Muscle layer of duodenum (tissue), 2 donors: ENCODE measurements at regions not wholly inside any gene's neighbourhood (a gene's known extent, or its start where the extent isn't known, plus 50 kb on each side); places are given as distances from the start of the nearest gene placed in this dataset.

Experiments
- H3K27ac ChIP-seq: one replicate; pipeline ENCODE4 v1.7.0; 2013; ENCODE audit warnings: mild to moderate bottlenecking, low read length
- H3K27me3 ChIP-seq: one replicate; pipeline ENCODE4 v1.7.0; 2013; ENCODE audit warnings: low read depth, mild to moderate bottlenecking, control low read depth, low read length
- H3K36me3 ChIP-seq, 2 donors: one replicate each; pipeline ENCODE4 v1.7.0; 2013; ENCODE audit warnings: low read length in 2 of 2, control low read depth in 1 of 2, mild to moderate bottlenecking in 1 of 2; ENCODE audit not compliant: insufficient read depth in 2 of 2, control insufficient read depth in 1 of 2
- H3K4me1 ChIP-seq, 2 donors: one replicate each; pipeline ENCODE4 v1.7.0; 2013; ENCODE audit warnings: low read length in 2 of 2, mild to moderate bottlenecking in 2 of 2, control low read depth in 1 of 2, moderate library complexity in 1 of 2; ENCODE audit not compliant: insufficient read depth in 2 of 2, control insufficient read depth in 1 of 2
- H3K4me3 ChIP-seq, 2 donors: one replicate each; pipeline ENCODE4 v1.7.0; 2013; ENCODE audit warnings: low read length in 2 of 2, low read depth in 1 of 2, mild to moderate bottlenecking in 1 of 2
- H3K9me3 ChIP-seq, 2 donors: one replicate each; pipeline ENCODE4 v1.7.0; 2013; ENCODE audit warnings: low read length in 2 of 2, control low read depth in 1 of 2, mild to moderate bottlenecking in 1 of 2; ENCODE audit not compliant: control insufficient read depth in 1 of 2
- donor health status: healthy.

- no peaks in the 10 kb centered on the region for H3K4me1 ChIP-seq
- no peak overlapping the region for H3K27ac ChIP-seq
- H3K27me3 ChIP-seq: no peaks in the 10 kb centered on the region
- H3K9me3 ChIP-seq: peaks cover 0 to 10% of the 10 kb centered on the region in 2 donors
- H3K4me3 ChIP-seq: no peak overlapping the region
- H3K36me3 ChIP-seq: no peaks in the 10 kb centered on the region
Measured at GRCh38 chr5:3237276-3237868, 358.3 kb upstream of the IRX1 start.

- Histone ChIP-seq H3K27me3 (no peaks in the 10 kb centered on the region), H3K9me3 (peaks cover 0 to 10% of the 10 kb centered on the region in 2 donors), H3K27ac (no peak overlapping the region), H3K4me1 (no peaks in the 10 kb centered on the region), H3K36me3 (no peaks in the 10 kb centered on the region), H3K4me3 (no peak overlapping the region)
Measured at GRCh38 chr5:3234566-3234965, 361.1 kb upstream of the IRX1 start.

GRCh38 chr5:3230941-3231340 is 364.7 kb upstream of the IRX1 start:
- Histone ChIP-seq H3K36me3 (no peaks in the 10 kb centered on the region), H3K9me3 (peaks cover 0 to 4% of the 10 kb centered on the region in 2 donors), H3K4me1 (no peaks in the 10 kb centered on the region), H3K4me3 (no peak overlapping the region), H3K27me3 (no peaks in the 10 kb centered on the region), H3K27ac (no peak overlapping the region)

GRCh38 chr5:3230254-3230653 is 365.4 kb upstream of the IRX1 start:
- Histone ChIP-seq H3K9me3 (no peaks in the 10 kb centered on the region), H3K4me1 (no peaks in the 10 kb centered on the region), H3K27me3 (no peaks in the 10 kb centered on the region), H3K4me3 (no peak overlapping the region), H3K36me3 (no peaks in the 10 kb centered on the region), H3K27ac (no peak overlapping the region)

GRCh38 chr5:3226196-3226920 is 369.3 kb upstream of the IRX1 start:
- H3K27me3 ChIP-seq: no peaks in the 10 kb centered on the region
- no peaks in the 10 kb centered on the region for H3K4me1 ChIP-seq
- H3K9me3 ChIP-seq: no peaks in the 10 kb centered on the region
- no peak overlapping the region for H3K27ac ChIP-seq
- H3K36me3 ChIP-seq: no peaks in the 10 kb centered on the region
- no peak overlapping the region for H3K4me3 ChIP-seq

- no peaks in the 10 kb centered on the region for H3K4me1 ChIP-seq
- H3K27ac ChIP-seq: no peak overlapping the region
- H3K4me3 ChIP-seq: no peak overlapping the region
- H3K9me3 ChIP-seq: peaks cover 0 to 2% of the 10 kb centered on the region in 2 donors
- H3K36me3 ChIP-seq: no peaks in the 10 kb centered on the region
- H3K27me3 ChIP-seq: no peaks in the 10 kb centered on the region
Measured at GRCh38 chr5:3225201-3225960, 370.3 kb upstream of the IRX1 start.

GRCh38 chr5:3222924-3223323 is 372.7 kb upstream of the IRX1 start:
- H3K27ac ChIP-seq: no peak overlapping the region
- H3K4me3 ChIP-seq: no peak overlapping the region
- H3K9me3 ChIP-seq: peaks cover 0 to 5% of the 10 kb centered on the region in 2 donors
- H3K27me3 ChIP-seq: no peaks in the 10 kb centered on the region
- H3K36me3 ChIP-seq: no peaks in the 10 kb centered on the region
- no peaks in the 10 kb centered on the region for H3K4me1 ChIP-seq

- no peak overlapping the region for H3K4me3 ChIP-seq
- no peaks in the 10 kb centered on the region for H3K36me3 ChIP-seq
- H3K4me1 ChIP-seq: no peaks in the 10 kb centered on the region
- no peaks in the 10 kb centered on the region for H3K27me3 ChIP-seq
- no peak overlapping the region for H3K27ac ChIP-seq
- H3K9me3 ChIP-seq: peaks cover 0 to 5% of the 10 kb centered on the region in 2 donors
Measured at GRCh38 chr5:3221432-3221831, 374.2 kb upstream of the IRX1 start.

GRCh38 chr5:3220638-3221288 is 374.9 kb upstream of the IRX1 start:
- Histone ChIP-seq H3K36me3 (no peaks in the 10 kb centered on the region), H3K4me1 (no peaks in the 10 kb centered on the region), H3K9me3 (peaks cover 0 to 5% of the 10 kb centered on the region in 2 donors), H3K27me3 (no peaks in the 10 kb centered on the region), H3K4me3 (no peak overlapping the region), H3K27ac (no peak overlapping the region)

- no peak overlapping the region for H3K27ac ChIP-seq
- peaks cover 0 to 5% of the 10 kb centered on the region in 2 donors for H3K9me3 ChIP-seq
- H3K27me3 ChIP-seq: no peaks in the 10 kb centered on the region
- H3K36me3 ChIP-seq: no peaks in the 10 kb centered on the region
- H3K4me3 ChIP-seq: no peak overlapping the region
- H3K4me1 ChIP-seq: no peaks in the 10 kb centered on the region
Measured at GRCh38 chr5:3220201-3220600, 375.4 kb upstream of the IRX1 start.
